GM21576 (cell line): ENCODE measurements at regions not wholly inside any gene's neighbourhood (a gene's known extent, or its start where the extent isn't known, plus 50 kb on each side); places are given as distances from the start of the nearest gene placed in this dataset.
"Not testable (repeated sequence)": the region's sequence is repeated elsewhere in the genome, so short reads cannot be mapped to it uniquely, and the experiment has no call there.

ENCODE experiments used
- ATAC-seq: cut with Tn5 transposase; IDR thresholded peaks from one replicate; pipeline ENCODE4 v1.9.1; 2021; ENCODE audit warnings: mild to moderate bottlenecking, moderate library complexity; ENCODE audit not compliant: unreplicated experiment

DNA sequence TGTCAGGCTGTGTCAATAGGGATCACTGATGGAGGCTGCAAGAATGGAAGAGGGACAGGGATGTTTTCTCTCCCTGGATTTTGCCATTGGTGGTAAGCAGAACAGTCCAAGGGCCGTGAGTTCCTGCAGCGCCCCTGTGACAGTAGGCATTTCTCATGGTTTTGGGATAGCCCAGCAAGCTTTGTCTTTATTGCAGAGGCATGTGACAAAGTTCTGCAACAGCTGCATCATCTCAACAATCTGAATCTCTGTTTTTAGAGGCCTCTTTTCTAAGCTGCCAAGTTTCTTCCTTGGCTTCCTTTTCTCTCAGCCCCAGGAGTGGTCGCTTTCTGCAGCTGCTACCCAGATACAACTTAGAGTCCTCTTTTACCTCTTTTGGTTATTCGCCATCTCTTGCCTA is 95.7 kb upstream of the TSHZ3 start:
- ATAC-seq, result no peak

DNA sequence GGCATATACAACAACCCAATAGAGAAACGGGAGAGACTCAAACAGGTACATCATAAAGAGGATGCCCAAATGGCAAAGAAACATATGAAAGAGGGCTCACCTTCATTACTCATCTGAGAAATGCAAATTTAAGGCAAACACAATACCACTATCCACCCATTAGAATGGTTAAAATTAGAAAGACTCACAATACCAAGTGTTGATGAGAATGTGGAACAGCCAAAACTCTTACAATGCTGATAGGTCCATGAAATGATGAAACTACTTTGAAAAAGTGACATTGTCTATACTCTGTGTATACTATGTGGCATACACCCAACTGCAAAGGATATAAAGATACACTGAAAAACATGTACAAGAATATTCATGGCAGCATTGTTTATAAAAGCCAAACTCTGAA is 96.2 kb upstream of the TSHZ3 start:
- no peak for ATAC-seq

DNA sequence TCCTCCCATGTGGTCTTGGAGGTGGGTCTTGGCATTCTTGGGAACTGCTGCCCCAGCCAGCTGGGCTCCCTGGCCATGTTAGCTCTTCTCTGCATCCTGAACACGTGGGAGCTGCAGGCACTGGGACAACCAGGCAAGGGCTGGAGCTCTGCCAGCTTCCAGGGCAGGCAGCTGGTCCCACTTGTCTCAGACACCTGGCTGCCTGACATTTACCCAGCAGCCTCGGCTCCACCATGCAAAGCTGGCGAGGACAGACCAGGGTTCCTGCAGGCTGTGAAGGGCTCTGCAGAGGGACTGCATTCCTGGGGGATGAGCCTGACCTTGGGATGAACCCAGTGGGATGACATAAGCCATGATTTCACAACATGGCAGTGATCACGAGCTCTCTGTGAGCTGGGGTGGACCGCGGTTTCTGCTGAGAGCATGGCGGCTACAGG is 99.0 kb upstream of the TSHZ3 start:
- ATAC-seq, result no peak

DNA sequence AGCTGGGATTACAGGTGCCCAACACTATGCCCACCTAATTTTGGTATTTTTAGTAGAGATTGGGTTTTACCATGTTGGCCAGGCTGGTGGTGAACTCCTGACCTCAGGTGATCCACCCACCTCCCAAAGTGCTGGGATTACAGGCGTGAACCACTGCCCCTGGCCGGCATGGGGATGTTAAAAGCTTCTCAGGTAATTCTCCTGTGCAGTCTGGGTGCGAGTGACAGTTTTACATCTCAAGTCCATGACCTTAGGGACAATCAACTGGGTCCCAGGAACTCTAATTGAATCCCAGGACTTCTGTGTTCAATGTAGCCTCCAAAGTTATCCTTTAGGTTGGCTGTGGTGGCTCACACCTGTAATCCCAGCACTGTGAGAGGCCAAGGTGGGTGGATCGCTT is 100.1 kb upstream of the TSHZ3 start:
- no peak for ATAC-seq

DNA sequence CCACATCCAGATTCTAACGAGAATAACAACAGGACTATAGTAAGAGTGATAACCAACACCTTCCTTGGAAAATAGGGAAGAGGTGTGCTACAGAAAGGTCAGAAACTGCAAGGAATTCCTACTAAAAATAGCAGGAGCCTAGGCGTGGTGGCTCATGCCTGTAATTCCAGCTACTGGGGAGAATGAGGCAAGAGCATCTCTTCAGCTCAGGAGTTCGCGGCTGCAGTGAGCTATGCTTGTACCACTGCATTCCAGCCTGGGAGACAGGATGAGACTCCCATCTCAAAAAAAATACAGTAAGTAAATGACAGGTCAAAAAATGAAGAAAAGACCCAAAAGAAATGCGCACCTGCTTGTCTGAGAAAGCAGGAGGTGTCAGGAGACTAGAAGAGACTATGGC is 101.5 kb upstream of the TSHZ3 start:
- no peak for ATAC-seq

DNA sequence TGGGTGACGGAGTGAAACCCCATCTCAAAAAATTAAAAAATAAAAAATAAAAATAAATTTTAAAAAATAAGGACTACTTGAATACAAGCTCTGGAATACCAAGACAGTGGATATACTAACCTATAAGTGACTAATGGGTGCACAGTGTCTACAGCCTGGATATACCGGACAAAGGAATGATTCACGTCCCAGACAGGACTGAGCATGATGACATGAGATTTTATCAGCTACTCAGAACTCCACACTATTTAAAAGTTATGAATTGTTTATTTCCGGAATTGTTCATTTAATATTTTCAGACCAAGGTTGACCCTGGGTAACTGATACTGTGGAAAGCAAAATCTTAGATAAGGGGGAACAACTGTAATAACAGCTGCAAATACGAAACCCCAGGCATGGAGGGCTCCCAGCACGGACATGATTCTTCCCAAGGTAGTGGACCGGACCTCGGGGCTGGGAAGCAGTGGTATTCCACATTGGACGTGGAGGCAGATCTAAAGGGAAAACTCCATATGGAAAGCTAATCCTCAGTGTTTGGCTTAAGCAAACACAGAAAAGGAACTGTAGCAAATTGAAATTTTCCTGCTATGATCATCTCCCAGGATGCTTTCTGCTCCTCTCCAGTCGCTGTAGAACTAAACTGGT is 102.6 kb upstream of the TSHZ3 start:
- ATAC-seq, result no peak

DNA sequence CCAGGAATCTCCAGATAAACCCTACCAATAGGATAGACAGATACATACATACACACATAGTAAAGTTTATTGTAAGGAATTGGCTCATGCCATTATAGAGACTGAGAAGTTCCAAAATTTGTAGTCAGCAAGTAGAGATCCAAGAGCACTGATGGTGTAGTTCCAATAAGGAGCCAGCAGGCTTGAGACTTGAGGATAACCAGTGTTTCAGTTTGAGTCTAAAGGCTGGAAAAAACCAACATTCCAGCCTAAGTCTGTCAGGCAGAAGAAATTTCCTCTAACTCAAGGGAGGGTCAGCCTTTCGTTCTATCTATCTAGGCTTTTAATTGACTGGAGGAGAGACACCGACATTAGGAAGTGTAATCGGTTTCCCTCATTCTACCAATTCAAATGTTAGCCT is 110.2 kb upstream of the TSHZ3 start:
- ATAC-seq, result no peak

DNA sequence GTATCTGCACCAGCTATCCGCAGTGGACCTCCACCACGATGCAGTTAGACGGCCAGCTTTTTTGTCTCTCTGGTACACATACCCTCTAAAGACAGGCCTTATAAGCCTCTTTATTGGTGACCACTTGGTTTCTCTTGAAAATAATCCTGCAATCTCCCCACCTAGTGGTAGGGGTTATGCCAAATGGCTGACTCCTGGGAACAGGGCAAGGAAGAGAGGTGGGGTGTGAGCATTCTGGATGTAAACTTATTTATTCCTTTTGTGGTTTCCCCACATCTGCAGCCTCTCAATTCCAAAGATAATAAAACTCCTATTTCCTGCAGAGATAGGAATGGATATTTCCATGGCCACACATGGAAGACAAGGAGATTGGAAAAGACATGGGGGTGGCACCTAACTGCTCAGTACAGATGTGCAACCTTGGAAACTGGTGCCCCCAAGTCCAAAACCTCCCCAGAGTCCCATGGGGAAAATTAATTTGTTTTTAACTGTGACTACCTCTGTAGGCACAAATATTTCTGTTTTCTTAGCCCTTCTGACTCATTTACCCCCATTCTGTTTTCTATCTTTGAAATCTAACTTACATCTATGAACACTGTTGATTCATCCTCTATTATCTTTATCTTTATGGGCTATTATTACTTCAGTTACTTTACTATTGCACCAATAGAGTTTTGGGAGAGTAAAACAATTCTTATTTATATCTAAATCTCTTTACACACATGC is 112.7 kb upstream of the TSHZ3 start:
- ATAC-seq, result no peak

DNA sequence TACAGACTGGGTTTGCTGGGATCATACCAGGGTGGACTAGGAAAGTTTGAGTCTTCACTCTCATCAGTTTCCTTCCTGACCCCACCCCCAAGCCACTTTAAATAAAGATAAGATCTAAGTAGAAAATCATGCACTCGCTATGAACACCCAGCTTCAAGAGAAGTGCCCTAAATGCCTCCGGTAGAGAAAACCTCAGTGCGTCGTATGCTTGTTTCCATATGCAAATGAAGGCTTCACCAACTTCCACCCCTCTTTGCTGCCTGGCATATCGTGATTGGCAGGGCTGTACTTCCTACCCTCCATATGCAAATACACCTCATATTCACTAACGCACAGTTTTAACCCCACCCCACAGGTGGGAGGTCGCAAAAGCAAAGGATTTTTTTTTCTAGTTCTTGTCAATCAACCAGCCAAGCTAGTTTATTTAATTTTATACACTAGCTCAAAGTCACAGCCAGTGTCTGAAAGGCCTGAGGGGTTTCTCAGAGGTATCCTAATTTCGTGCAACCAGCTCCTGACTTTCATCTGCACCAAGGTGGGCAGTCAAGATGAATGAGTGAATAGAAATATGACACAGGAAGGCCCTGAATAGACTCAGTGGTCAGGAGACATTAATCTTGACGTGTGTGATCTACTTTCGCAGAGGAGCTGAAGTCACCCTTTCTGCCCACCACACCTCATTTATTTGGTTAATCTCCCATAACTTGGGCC is 121.1 kb upstream of the TSHZ3 start:
- ATAC-seq, result no peak

DNA sequence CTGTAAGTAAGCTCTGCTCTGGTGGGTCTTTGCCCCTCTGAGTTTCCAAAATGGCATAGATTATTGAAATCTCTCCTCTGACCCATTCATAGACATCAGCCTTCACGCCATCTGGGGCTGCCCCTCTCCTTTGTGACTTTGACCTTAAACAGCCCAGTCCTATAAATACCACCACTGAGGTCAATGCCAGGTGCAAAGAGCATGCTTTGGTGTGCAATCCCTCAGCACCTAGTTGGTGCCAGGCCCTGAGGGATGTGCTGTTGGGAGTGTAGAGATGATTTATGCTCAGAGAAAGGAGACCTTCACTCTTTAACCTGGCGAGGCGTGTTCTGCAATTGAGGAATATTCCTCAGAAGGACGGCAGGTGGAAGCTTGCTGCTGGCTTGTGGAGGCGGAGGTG is 121.7 kb upstream of the TSHZ3 start:
- no peak for ATAC-seq

DNA sequence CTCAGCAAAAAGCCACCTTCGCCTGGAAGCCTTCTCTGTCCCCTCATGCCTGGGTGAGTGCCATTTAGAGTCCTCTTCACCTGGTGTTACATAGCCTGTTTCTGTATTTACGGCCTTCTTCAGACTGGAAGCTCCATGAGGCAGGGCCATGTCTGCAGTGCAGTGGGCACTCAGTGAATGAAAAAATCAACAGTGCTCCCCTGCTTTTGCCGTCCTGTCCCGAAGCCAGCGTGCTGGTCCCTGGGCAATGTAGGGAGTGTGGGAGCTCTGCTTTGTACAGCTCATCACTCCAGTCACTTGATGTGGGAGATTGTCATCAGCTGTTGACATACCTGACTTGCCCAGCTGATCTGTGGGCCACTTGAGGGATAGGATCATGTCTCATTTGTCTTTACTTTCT is 129.0 kb upstream of the TSHZ3 start:
- ATAC-seq, result no peak

DNA sequence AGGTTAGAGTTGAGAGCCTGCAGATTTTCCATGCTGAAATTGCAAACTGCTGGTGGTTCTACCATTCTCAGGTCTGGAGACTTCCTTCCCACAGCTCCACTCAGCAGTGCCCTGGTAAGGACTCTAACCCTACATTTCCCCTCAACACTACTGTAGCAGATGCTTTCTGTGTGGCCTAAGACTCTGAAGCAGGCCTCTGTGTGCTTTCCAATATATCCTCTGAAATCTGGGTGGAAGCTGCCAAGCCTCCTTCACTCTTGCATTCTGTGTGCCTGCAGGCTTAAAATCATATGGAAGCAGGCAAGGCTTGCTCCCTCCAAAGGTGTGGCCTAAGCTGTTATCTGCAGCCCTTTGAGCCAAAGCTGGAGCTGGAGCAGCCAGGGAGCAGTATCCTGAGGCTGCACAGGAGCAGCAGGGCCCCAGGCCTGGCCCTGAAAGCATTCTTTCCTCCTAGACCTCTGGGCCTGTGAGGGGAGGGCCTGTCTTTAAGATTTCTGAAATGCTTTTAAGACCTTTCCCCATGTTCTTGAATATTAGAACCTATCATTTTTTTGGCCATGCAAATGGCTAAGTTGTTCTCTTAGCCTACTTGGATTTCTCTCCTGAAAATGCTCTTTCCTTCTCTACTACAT is 134.1 kb upstream of the TSHZ3 start:
- no peak for ATAC-seq

DNA sequence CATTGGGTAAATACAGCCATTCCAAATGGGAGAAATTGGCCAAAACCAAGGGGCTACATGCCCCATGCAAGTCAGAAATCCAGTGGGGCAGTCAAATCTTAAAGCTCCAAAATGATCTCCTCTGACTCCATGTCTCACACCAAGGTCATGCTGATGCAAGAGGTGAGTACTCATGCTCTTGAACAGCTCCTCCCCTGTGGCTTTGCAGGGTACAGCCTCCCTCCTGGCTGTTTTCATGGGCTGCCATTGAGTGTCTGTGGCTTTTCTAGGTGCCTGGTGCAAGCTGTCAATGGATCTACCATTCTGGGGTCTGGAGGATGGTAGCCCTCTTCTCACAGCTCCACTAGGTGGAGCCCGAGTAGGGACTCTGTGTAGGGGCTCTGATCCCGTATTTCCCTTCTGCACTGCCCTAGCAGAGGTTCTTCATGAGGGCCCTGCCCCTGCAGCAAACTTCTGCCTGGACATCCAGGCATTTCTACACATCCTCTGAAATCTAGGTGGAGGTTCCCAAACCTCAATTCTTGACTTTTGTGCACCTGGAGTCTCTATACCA is 135.7 kb upstream of the TSHZ3 start:
- ATAC-seq, result not testable (repeated sequence)

DNA sequence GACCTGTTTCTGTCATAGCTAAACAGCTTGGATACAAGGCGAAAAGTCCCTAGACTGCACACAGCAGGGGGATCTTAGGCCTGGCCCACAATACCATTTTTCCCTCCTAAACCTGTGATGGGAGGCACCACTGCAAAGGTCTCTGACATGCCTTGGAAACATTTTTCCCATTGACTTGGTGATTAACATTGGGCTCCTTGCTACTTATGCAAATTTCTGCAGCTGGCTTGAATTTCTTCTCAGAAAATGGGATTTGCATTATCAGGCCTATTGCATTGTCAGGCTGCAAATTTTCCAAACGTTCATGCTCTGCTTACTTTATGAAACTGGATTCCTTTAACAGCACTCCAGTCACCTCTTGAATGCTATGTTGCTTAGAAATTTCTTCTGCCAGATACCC is 136.2 kb upstream of the TSHZ3 start:
- no peak for ATAC-seq

DNA sequence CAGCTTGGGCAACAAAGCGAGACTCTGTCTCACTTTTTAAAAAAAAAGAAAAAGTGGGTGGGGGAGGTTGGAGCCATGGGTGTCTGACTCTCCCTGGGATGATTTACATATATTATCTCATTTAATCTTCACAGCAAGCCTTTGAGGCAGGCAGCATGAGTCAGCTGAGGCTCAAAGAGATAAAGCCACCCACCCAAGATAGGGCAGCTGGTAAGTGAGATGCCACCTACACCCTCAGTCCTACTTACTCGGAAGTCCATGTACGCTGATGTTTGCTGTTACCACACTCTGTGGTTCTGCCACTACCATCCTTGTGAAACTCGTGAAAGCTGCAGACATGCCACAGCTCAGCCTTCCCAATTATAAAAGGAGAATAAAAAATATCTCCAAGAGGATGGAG is 142.0 kb upstream of the TSHZ3 start:
- no peak for ATAC-seq

DNA sequence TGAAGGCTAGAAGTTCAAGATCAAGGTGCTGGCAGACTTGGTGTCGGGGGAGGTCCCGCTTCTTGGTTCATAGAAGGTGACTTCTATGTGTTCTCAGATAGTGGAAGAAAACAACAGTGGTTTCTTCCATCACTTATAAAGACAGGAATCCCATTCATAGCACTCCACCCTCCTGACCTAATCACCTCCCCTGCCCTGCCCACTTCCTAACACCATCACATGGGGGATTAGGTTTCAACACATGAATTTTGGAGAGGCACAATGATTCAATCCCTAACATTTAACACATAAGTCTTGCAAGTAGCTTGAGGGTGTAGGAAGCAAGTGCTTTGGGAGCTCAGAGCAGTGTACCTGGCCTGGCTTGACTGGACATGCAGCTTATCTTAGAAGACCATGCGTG is 142.8 kb upstream of the TSHZ3 start:
- no peak for ATAC-seq

DNA sequence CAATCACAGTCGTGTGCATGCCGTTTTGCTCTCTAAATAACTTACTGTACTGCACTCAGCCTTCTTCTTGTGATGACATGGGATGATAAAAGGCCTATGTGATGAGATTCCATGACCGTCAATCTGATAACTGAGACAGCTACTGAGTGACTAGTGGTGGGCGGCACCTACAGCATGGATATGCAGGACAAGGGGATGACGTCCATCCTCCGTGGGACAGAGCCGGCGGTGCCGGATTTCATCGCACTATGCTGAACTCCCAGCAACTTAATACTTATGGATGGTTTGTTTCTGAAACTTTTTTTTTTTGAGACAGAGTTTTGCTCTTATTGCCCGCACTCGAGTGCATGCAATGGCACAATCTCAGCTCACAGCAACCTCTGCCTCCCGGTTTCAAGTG is 146.8 kb upstream of the TSHZ3 start:
- ATAC-seq, result no peak

DNA sequence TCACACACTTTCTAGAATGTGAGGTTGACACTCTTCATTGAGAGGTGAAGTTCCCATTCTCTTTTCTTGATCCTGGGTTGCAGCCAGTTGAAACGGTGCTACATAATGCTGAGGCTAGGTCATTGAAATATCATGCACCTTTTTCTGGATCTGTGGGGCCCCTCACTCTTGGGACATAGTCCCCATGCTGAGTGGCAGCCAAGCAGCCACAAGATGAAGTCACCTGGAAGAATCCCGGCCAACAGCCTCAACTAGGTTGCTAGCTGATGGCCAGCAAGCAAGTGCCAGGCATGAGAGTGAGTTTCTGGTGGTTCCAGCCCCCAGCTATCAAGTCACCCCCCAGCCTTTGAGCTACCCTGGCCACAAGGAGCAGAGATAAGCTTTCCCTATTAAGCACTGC is 148.5 kb upstream of the TSHZ3 start:
- no peak for ATAC-seq

DNA sequence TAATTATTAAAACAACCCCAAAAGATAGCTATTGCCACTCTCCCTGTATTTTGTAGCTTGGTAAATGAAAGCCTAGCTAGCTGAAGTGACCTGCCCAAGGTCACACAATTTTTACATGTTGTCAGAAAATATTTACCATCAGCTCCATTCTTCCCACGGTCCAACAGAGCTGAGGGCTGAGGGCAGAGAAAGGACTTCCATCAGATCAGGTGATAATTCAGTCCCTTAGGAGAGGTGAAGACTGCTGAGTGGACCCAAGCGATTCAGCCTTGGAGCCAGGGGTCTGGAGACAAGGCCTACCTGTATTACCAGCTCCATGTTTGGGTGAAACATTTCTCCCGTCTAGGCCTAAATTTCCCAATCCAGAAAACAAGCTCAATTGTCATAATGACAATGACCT is 149.5 kb upstream of the TSHZ3 start:
- no peak for ATAC-seq

DNA sequence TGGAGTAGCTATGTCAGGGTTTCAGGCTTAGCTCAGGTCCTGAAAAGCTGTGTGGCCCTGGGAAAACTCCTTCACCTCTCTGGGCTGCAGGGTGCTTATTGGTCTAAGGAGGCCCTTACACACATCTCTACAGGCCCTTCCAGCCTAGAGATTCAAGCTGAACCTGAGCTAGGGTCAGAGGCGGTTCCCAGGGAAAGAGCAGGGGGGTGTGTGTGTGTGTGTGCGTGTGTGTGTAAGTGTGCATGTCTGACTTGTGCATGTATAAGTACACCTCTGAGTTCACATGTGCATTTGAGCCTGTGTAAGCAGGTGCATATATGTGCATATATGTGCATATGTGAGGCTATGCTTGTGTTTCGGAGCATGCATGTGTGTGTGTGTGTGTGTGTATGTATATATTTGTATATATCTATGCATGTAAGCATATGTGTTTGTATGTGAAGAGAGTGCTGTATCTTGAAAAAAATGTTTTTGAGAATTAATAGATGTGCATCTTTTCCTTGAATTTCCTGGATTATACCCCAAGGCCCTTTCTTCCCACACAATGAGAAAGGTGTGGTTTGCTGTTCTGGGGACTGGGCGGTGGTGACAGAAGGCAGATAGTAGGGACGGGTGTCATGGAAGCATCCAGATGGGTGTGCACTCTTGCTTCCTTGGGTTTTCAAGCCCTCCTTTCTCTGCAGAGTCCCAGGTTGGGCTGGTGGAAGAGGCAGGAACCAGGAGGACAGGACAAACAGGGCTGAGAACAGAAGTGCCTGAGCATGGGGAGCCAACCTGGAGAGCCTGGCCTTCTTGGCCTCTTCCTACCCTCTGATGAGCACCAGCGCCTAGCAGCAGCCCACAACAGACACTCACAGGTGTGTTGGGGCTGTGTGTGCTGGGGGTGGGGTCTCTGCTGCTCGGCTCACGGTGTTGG is 150.3 kb upstream of the TSHZ3 start:
- ATAC-seq, result no peak
